K562 (cell line): ENCODE measurements at regions not wholly inside any gene's neighbourhood (a gene's known extent, or its start where the extent isn't known, plus 50 kb on each side); places are given as distances from the start of the nearest gene placed in this dataset.

Source experiments
- CHD1 ChIP-seq: fragments of 200-600 bp; sonication (generic); IDR thresholded peaks from one replicate; pipeline ENCODE4 v1.6.1; 2012; ENCODE audit warnings: mild to moderate bottlenecking, moderate library complexity, low read length, inconsistent platforms
- ERF ChIP-seq: fragments of 450-650 bp; formaldehyde crosslinking; IDR thresholded peaks from 2 replicates; pipeline ENCODE4 v1.4.0; 2020; ENCODE audit warnings: mild to moderate bottlenecking, mixed read lengths
- EWSR1 ChIP-seq: fragments of 450-650 bp; IDR thresholded peaks from 2 replicates; pipeline ENCODE4 v1.6.1; 2018; ENCODE audit warnings: borderline replicate concordance, mild to moderate bottlenecking, low read depth, moderate library complexity; ENCODE audit not compliant: partially characterized antibody
- HDAC8 ChIP-seq: fragments of 450-650 bp; IDR thresholded peaks from 2 replicates; pipeline ENCODE4 v1.6.1; 2016; ENCODE audit warnings: mild to moderate bottlenecking, missing genetic modification characterization, moderate library complexity, missing compliant biosample characterization
- HES1 ChIP-seq: fragments of 450-650 bp; IDR thresholded peaks from 2 replicates; pipeline ENCODE4 v1.6.1; 2016; ENCODE audit warnings: low read depth, mild to moderate bottlenecking, moderate library complexity
- MAFK ChIP-seq: IDR thresholded peaks from 2 replicates; pipeline ENCODE4 v1.6.1; 2011; ENCODE audit warnings: low read length, improper control_type of control experiment
- MYBL2 ChIP-seq, 2 experiments: fragments of 450-650 bp in 1 of 2; sonication (generic) in 1 of 2; formaldehyde crosslinking in 1 of 2; IDR thresholded peaks; 2 replicates each; pipeline versions ENCODE4 v1.6.1 to v1.8.1; 2017 to 2022; ENCODE audit warnings: borderline replicate concordance in 1 of 2, inconsistent platforms in 1 of 2, low read depth in 1 of 2, mild to moderate bottlenecking in 1 of 2, missing genetic modification reagents in 1 of 2, moderate library complexity in 1 of 2
- POLR2G ChIP-seq: fragments of 200-400 bp; formaldehyde crosslinking; IDR thresholded peaks from 2 replicates; pipeline ENCODE4 v1.6.1; 2017; ENCODE audit warnings: low read depth, mild to moderate bottlenecking, antibody characterized with exemption, low read length, moderate library complexity
- PRPF4 ChIP-seq: fragments of 200-400 bp; formaldehyde crosslinking; IDR thresholded peaks from one replicate; pipeline ENCODE4 v1.6.1; 2017; ENCODE audit warnings: low read length, low read depth, mild to moderate bottlenecking; ENCODE audit not compliant: insufficient read depth, poor library complexity, severe bottlenecking
- RBBP5 ChIP-seq: fragments of 200-600 bp; sonication (generic); IDR thresholded peaks from 2 replicates; pipeline ENCODE4 v1.6.1; 2012; ENCODE audit warnings: borderline replicate concordance, mild to moderate bottlenecking, low read length, control low read depth, inconsistent platforms; ENCODE audit not compliant: insufficient read depth, poor library complexity, severe bottlenecking
- SFPQ ChIP-seq: fragments of 200-400 bp; formaldehyde crosslinking; IDR thresholded peaks from 2 replicates; pipeline ENCODE4 v1.6.1; 2017; ENCODE audit warnings: mild to moderate bottlenecking, low read depth, low read length, moderate library complexity
- ZFP91 ChIP-seq: sonication (generic); formaldehyde crosslinking; IDR thresholded peaks from 2 replicates; pipeline ENCODE4 v1.8.0; 2022; ENCODE audit warnings: mild to moderate bottlenecking, missing genetic modification reagents
- ZNF395 ChIP-seq: fragments of 200-800 bp; sonication (Bioruptor generic); IDR thresholded peaks from 2 replicates; pipeline ENCODE4 v1.6.1; 2017; ENCODE audit warnings: missing genetic modification characterization, missing compliant biosample characterization
- ZNF592 ChIP-seq: fragments of 450-650 bp; IDR thresholded peaks from 2 replicates; pipeline ENCODE4 v1.6.1; 2017; ENCODE audit warnings: antibody characterized with exemption, mild to moderate bottlenecking

- TF ChIP-seq SFPQ: no peak
- TF ChIP-seq ZNF395 (CRISPR knock-in tag): no peak
- TF ChIP-seq ZNF592: no peak
- TF ChIP-seq MAFK: no peak
- peak; percentile 74 for TF ChIP-seq RBBP5
- no peak for TF ChIP-seq CHD1
- no peak; the same call in 1 of the 2 replicates for TF ChIP-seq HDAC8 (tag)
- TF ChIP-seq POLR2G: peak; percentile 70
- TF ChIP-seq EWSR1: no peak
- no peak for TF ChIP-seq MYBL2 (IDR thresholded peaks at IDR 0.05; ENCODE audit: low read depth)
- TF ChIP-seq MYBL2 (CRISPR knock-in tag; IDR thresholded peaks at IDR 0.05; ENCODE audit: borderline replicate concordance): no peak
- TF ChIP-seq PRPF4: no peak
- no peak for TF ChIP-seq ZFP91
- TF ChIP-seq HES1: 0 out of 2 replicates have a peak, but pooled peaks have one; percentile 42
- TF ChIP-seq ERF (CRISPR knock-in tag): 0 out of 2 replicates have a peak, but pooled peaks have one; percentile 8
These were observed 51.7 kb upstream of the GSE1 start (continued) for GRCh38 chr16:85561248-85562092.
